Trophoblast cell (in vitro differentiated cells and primary cell): ENCODE measurements at regions not wholly inside any gene's neighbourhood (a gene's known extent, or its start where the extent isn't known, plus 50 kb on each side); places are given as distances from the start of the nearest gene placed in this dataset.
"Not testable (repeated sequence)": the region's sequence is repeated elsewhere in the genome, so short reads cannot be mapped to it uniquely, and the experiment has no call there.

Experiments used
- DNase-seq, 2 donors: peaks; one replicate each; pipeline ENCODE4 v3.0.0-alpha.2; 2016
- H2AFZ ChIP-seq: 2 replicates; pipeline ENCODE4 v1.6.1; 2013; ENCODE audit warnings: low read length, moderate library complexity, mild to moderate bottlenecking; ENCODE audit not compliant: insufficient read depth, poor library complexity
- H2AK5ac ChIP-seq: 2 replicates; pipeline ENCODE4 v1.6.1; 2013; ENCODE audit warnings: mild to moderate bottlenecking, low read length
- H2BK120ac ChIP-seq: 2 replicates; pipeline ENCODE4 v1.6.1; 2013; ENCODE audit warnings: low read length, mild to moderate bottlenecking, moderate library complexity; ENCODE audit not compliant: insufficient read depth, poor library complexity
- H2BK12ac ChIP-seq: 2 replicates; pipeline ENCODE4 v1.6.1; 2013; ENCODE audit warnings: mild to moderate bottlenecking, low read length, moderate library complexity
- H2BK5ac ChIP-seq: 2 replicates; pipeline ENCODE4 v1.6.1; 2013; ENCODE audit warnings: low read length, low read depth, moderate library complexity, mild to moderate bottlenecking; ENCODE audit not compliant: poor library complexity
- H3K14ac ChIP-seq: 2 replicates; pipeline ENCODE4 v1.6.1; 2013; ENCODE audit warnings: mild to moderate bottlenecking, low read length
- H3K18ac ChIP-seq: 2 replicates; pipeline ENCODE4 v1.6.1; 2013; ENCODE audit warnings: mild to moderate bottlenecking, low read length
- H3K23ac ChIP-seq: 2 replicates; pipeline ENCODE4 v1.6.1; 2013; ENCODE audit warnings: low read length
- H3K27ac ChIP-seq: 2 replicates; pipeline ENCODE4 v1.5.1; 2013; ENCODE audit warnings: low read depth, mild to moderate bottlenecking, inconsistent platforms, low read length, moderate library complexity
- H3K27me3 ChIP-seq: 2 replicates; pipeline ENCODE4 v1.6.1; 2013; ENCODE audit warnings: inconsistent platforms, mild to moderate bottlenecking, low read length, moderate library complexity; ENCODE audit not compliant: insufficient read depth
- H3K36me3 ChIP-seq, 2 experiments: 1 replicate in 1 of 2; 2 replicates in 1 of 2; pipeline ENCODE4 v1.6.1; 2013; ENCODE audit warnings: low read length in 2 of 2, mild to moderate bottlenecking in 2 of 2, moderate library complexity in 1 of 2; ENCODE audit not compliant: insufficient read depth in 2 of 2, control insufficient read depth in 1 of 2
- H3K4ac ChIP-seq: 2 replicates; pipeline ENCODE4 v1.6.1; 2013; ENCODE audit warnings: low read depth, mild to moderate bottlenecking, low read length, moderate library complexity
- H3K4me1 ChIP-seq, 2 experiments: 1 replicate in 1 of 2; 2 replicates in 1 of 2; pipeline ENCODE4 v1.6.1; 2013; ENCODE audit warnings: low read length in 2 of 2, mild to moderate bottlenecking in 2 of 2, moderate library complexity in 1 of 2; ENCODE audit not compliant: insufficient read depth in 2 of 2, control insufficient read depth in 1 of 2
- H3K4me2 ChIP-seq: 2 replicates; pipeline ENCODE4 v1.6.1; 2013; ENCODE audit warnings: inconsistent platforms, mild to moderate bottlenecking, low read length, moderate library complexity
- H3K4me3 ChIP-seq: 2 replicates; pipeline ENCODE4 v1.5.1; 2013; ENCODE audit warnings: mild to moderate bottlenecking, low read depth, low read length, inconsistent platforms
- H3K79me1 ChIP-seq: one replicate; pipeline ENCODE4 v1.6.1; 2013; ENCODE audit warnings: low read length
- H3K79me2 ChIP-seq: 2 replicates; pipeline ENCODE4 v1.6.1; 2013; ENCODE audit warnings: low read length, mild to moderate bottlenecking; ENCODE audit not compliant: control insufficient read depth, insufficient read depth, poor library complexity
- H3K9ac ChIP-seq: 2 replicates; pipeline ENCODE4 v1.6.1; 2013; ENCODE audit warnings: mild to moderate bottlenecking, low read length
- H3K9me3 ChIP-seq: 2 replicates; pipeline ENCODE4 v1.6.1; 2013; ENCODE audit warnings: low read depth, mild to moderate bottlenecking, control low read depth, inconsistent platforms, low read length; ENCODE audit not compliant: insufficient read depth
- H4K12ac ChIP-seq: 2 replicates; pipeline ENCODE4 v1.6.1; 2013; ENCODE audit warnings: low read depth, mild to moderate bottlenecking, low read length, moderate library complexity
- H4K8ac ChIP-seq: 2 replicates; pipeline ENCODE4 v1.6.1; 2013; ENCODE audit warnings: low read depth, mild to moderate bottlenecking, low read length, moderate library complexity
- H4K91ac ChIP-seq: one replicate; pipeline ENCODE4 v1.6.1; 2013; ENCODE audit warnings: low read depth, mild to moderate bottlenecking, low read length, moderate library complexity
- WGBS: extraction: QIAGEN DNeasy Blood & Tissue Kit; methylation state at CpG from one replicate; pipeline ENCODE4 v1.1.7; 2013; ENCODE audit warnings: missing lambda C conversion rate; ENCODE audit not compliant: insufficient read length, insufficient coverage; ENCODE audit errors: extremely low coverage; 5-methylcytosine and 5-hydroxymethylcytosine counted together

GRCh38 chr18:15001038-15001794 is 253.2 kb downstream of the ANKRD30B start:
- not testable (repeated sequence) for H3K79me2 ChIP-seq, DNase-seq, H4K12ac ChIP-seq, H4K8ac ChIP-seq, H2BK5ac ChIP-seq, H3K14ac ChIP-seq, H3K9ac ChIP-seq, H2BK12ac ChIP-seq, H3K79me1 ChIP-seq, H2BK120ac ChIP-seq, H3K18ac ChIP-seq, H4K91ac ChIP-seq, H2AK5ac ChIP-seq, H3K27ac ChIP-seq, H3K27me3 ChIP-seq, H3K4ac ChIP-seq, H3K36me3 ChIP-seq, H3K4me2 ChIP-seq, H2AFZ ChIP-seq, H3K4me1 ChIP-seq, H3K23ac ChIP-seq, H3K4me3 ChIP-seq
- no CpG with 5 or more reads among the region's 21 CpGs for WGBS
- peaks cover 61% of the 10 kb centered on the region for H3K9me3 ChIP-seq

- not testable (repeated sequence) for H3K9ac ChIP-seq, H4K12ac ChIP-seq, H2AFZ ChIP-seq, H3K79me1 ChIP-seq, H3K18ac ChIP-seq, DNase-seq, H3K4me1 ChIP-seq, H3K4ac ChIP-seq, H2BK120ac ChIP-seq, H3K4me2 ChIP-seq, H2BK5ac ChIP-seq, H3K36me3 ChIP-seq, H3K14ac ChIP-seq, H3K23ac ChIP-seq, H4K91ac ChIP-seq, H4K8ac ChIP-seq, H2BK12ac ChIP-seq, H3K4me3 ChIP-seq, H3K27ac ChIP-seq, H2AK5ac ChIP-seq, H3K27me3 ChIP-seq, H3K79me2 ChIP-seq
- H3K9me3 ChIP-seq, result peaks cover 66% of the 10 kb centered on the region
- no CpG with 5 or more reads among the region's 10 CpGs for WGBS
Observed at GRCh38 chr18:15001795-15002107, 253.8 kb downstream of the ANKRD30B start.

GRCh38 chr18:15002765-15003164 is 254.8 kb downstream of the ANKRD30B start:
- not testable (repeated sequence) for H2BK120ac ChIP-seq, H4K12ac ChIP-seq, H3K36me3 ChIP-seq, H3K4me2 ChIP-seq, H3K4me3 ChIP-seq, H3K18ac ChIP-seq, H3K4me1 ChIP-seq, H2AK5ac ChIP-seq, H2BK5ac ChIP-seq, H3K23ac ChIP-seq, DNase-seq, H3K79me2 ChIP-seq, H3K14ac ChIP-seq, H3K4ac ChIP-seq, H3K9ac ChIP-seq, H2AFZ ChIP-seq, H2BK12ac ChIP-seq, H3K79me1 ChIP-seq, H4K8ac ChIP-seq, H3K27ac ChIP-seq, H4K91ac ChIP-seq, H3K27me3 ChIP-seq
- peaks cover 66% of the 10 kb centered on the region for H3K9me3 ChIP-seq
- WGBS, result no CpG with 5 or more reads among the region's 3 CpGs

- DNase-seq, H3K79me1 ChIP-seq, H3K14ac ChIP-seq, H3K27ac ChIP-seq, H2AK5ac ChIP-seq, H3K4me3 ChIP-seq, H2BK12ac ChIP-seq, H3K18ac ChIP-seq, H4K12ac ChIP-seq, H3K27me3 ChIP-seq, H3K9ac ChIP-seq, H2BK120ac ChIP-seq, H3K4me1 ChIP-seq, H2BK5ac ChIP-seq, H3K4me2 ChIP-seq, H2AFZ ChIP-seq, H3K79me2 ChIP-seq, H3K36me3 ChIP-seq, H3K4ac ChIP-seq, H3K23ac ChIP-seq, H4K8ac ChIP-seq, H4K91ac ChIP-seq: not testable (repeated sequence)
- peaks cover 63% of the 10 kb centered on the region for H3K9me3 ChIP-seq
- WGBS, result no CpG with 5 or more reads among the region's 12 CpGs
Observed at GRCh38 chr18:15003231-15003630, 255.3 kb downstream of the ANKRD30B start.
